Nucleus accumbens (tissue), 56 donors: ENCODE measurements at regions not wholly inside any gene's neighbourhood (a gene's known extent, or its start where the extent isn't known, plus 50 kb on each side); places are given as distances from the start of the nearest gene placed in this dataset.
"Not testable (repeated sequence)": the region's sequence is repeated elsewhere in the genome, so short reads cannot be mapped to it uniquely, and the experiment has no call there.

Experiments
- DNase-seq, 56 donors: peaks; one replicate each; lab custom pipeline; 2025; lab: John Stamatoyannopoulos, UW

GRCh38 chr20:56723331-56723730 lies 94.2 kb downstream of the TFAP2C start:
- DNase-seq = no peak

GRCh38 chr20:56724241-56724757 lies 95.2 kb downstream of the TFAP2C start:
- DNase-seq = no peak

GRCh38 chr20:56730003-56730402 lies 100.9 kb downstream of the TFAP2C start:
- DNase-seq = no peak

- DNase-seq = no peak
These were observed 101.9 kb downstream of the TFAP2C start for GRCh38 chr20:56730996-56731395.

- no peak for DNase-seq
These were observed 102.4 kb downstream of the TFAP2C start for GRCh38 chr20:56731476-56731875.

GRCh38 chr20:56733967-56734366 lies 104.9 kb downstream of the TFAP2C start:
- no peak for DNase-seq

GRCh38 chr20:56735084-56735642 lies 106.1 kb downstream of the TFAP2C start:
- DNase-seq = no peak

- no peak for DNase-seq
These were observed 107.3 kb downstream of the TFAP2C start for GRCh38 chr20:56736285-56736857.

GRCh38 chr20:56744325-56744821 lies 115.3 kb downstream of the TFAP2C start:
- DNase-seq = not testable (repeated sequence)

GRCh38 chr20:56748476-56749377 lies 119.6 kb downstream of the TFAP2C start:
- DNase-seq = peak in 4 of 56 donors; percentile 2 to 29 (median 16)

GRCh38 chr20:56750430-56750829 lies 121.3 kb downstream of the TFAP2C start:
- peak in 1 of 56 donors; percentile 7 for DNase-seq

- no peak for DNase-seq
These were observed 123.2 kb downstream of the TFAP2C start for GRCh38 chr20:56752274-56752673.

GRCh38 chr20:56755201-56755600 lies 126.1 kb downstream of the TFAP2C start:
- no peak for DNase-seq

GRCh38 chr20:56756658-56757057 lies 127.6 kb downstream of the TFAP2C start:
- not testable (repeated sequence) for DNase-seq

- no peak for DNase-seq
These were observed 129.6 kb downstream of the TFAP2C start for GRCh38 chr20:56758706-56759105.

GRCh38 chr20:56759741-56760278 lies 130.7 kb downstream of the TFAP2C start:
- DNase-seq = no peak

GRCh38 chr20:56760610-56761009 lies 131.5 kb downstream of the TFAP2C start:
- DNase-seq = no peak

GRCh38 chr20:56761393-56761792 lies 132.3 kb downstream of the TFAP2C start:
- DNase-seq = no peak

- DNase-seq = no peak
These were observed 133.3 kb downstream of the TFAP2C start for GRCh38 chr20:56762401-56762800.

GRCh38 chr20:56762829-56763228 lies 133.7 kb downstream of the TFAP2C start:
- no peak for DNase-seq

- DNase-seq = no peak
These were observed 135.6 kb downstream of the TFAP2C start for GRCh38 chr20:56764671-56765070.
